ENCODE measurements at regions not wholly inside any gene's neighbourhood (a gene's known extent, or its start where the extent isn't known, plus 50 kb on each side); places are given as distances from the start of the nearest gene placed in this dataset.
A peak's percentile ranks its signal among the peaks of the same experiment; 100 is the strongest.
"Not testable (repeated sequence)": the region's sequence is repeated elsewhere in the genome, so short reads cannot be mapped to it uniquely, and the experiment has no call there.

DNA sequence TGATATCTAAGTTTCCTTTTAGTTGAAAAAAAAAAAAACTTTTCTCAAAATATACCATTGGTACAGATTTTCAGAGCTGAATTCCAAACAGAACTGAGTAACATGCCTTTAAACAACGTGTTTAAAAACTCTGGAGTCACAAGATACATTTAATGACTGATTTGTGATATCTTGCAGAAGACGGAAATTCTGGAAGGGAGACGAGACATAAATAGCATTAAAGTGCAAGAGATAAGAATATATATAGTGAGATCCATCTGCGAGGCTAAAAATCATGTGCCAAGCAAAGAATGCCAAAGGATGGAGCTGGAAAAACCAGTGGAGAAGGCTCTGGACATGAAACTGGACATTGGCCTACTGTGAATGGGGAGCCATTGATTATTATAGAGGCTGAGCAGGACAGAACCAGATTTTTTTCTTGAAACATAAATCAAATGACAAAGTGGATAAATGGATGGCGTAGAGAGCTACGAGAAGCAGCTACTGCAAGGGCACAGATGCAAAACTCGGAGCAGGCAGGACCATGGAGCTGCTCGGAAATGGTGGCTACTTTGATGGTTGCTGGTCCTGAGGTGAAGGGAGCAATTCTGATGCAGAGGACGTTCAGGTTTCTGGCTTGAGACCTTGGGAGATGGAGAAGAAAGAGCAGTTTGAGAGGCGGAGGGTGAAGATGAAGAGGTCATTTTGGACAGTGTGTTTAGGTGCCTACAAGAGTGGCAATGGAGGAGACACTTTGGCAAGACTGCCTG lies 88.8 kb downstream of the CPN2 start:
- Mint-ChIP-seq H3K27me3 (peaks cover 45% of the 10 kb centered on the region), H3K9me3 (peaks cover 1% of the 10 kb centered on the region)
- CTCF ChIA-PET: no interaction called here

DNA sequence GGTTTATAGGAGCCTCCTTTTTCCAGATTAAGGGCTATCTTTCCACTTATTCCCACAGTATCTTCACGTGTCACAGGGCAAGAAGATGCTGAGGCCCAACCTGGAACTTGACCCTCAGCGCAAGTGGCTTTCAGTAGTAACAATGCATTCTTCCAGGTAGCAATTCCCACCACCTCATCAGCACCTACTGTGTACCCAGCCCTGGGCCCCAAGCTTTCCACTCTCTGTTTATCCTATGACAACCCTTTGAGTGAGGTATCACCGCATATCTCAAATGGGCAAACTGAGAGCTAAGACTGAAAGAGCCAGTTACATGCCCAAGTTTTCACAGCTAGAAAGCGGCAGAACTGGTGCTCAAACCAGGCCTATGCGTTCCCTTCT lies 88.2 kb downstream of the CPN2 start:
- CTCF ChIA-PET: no interaction called here
- Mint-ChIP-seq H3K36me3 (no peaks in the 10 kb centered on the region), H3K4me3 (no peak overlapping the region), H3K27ac (no peak overlapping the region), H3K27me3 (peaks cover 50% of the 10 kb centered on the region), H3K9me3 (no peaks in the 10 kb centered on the region), H3K4me1 (peaks cover 8% of the 10 kb centered on the region)
- DNase-seq: peak; percentile 16

More for the DNA sequence above, 88.8 kb downstream of the CPN2 start:
- no peak overlapping the region for H3K27ac Mint-ChIP-seq
- H3K4me1 Mint-ChIP-seq: peaks cover 8% of the 10 kb centered on the region
- H3K36me3 Mint-ChIP-seq: no peaks in the 10 kb centered on the region
- H3K4me3 Mint-ChIP-seq: no peak overlapping the region
- no peak for DNase-seq

DNA sequence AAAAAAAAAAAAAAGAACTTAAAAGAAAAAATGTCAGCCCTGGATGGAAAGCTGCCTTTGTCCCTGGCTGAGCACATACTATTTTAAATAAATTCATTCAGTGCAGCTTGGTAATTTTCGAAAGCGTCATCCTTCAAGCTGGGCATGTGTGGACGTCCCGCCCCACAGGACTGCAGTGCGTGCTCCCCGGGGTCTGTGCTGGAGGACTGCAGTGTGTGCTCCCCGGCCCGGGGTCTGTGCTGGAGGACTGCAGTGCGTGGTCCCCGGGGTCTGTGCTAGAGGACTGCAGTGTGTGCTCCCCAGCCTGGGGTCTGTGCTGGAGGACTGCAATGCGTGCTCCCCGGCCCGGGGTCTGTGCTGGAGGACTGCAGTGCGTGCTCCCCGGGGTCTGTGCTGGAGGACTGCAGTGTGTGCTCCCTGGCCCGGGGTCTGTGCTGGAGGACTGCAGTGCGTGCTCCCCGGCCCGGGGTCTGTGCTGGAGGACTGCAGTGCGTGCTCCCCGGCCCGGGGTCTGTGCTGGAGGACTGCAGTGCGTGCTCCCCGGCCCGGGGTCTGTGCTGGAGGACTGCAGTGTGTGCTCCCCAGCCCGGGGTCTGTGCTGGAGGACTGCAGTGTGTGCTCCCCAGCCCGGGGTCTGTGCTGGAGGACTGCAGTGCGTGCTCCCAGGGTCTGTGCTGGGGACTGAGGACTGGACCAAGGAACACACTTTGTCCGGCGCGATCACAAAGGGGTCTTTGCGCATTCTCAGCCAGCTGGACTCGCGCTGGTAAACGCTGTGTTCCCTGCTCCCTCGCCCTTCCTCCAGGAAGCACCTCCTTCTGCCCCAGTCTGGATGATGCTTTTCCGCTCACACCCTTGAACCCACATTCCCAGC lies 86.3 kb downstream of the CPN2 start:
- not testable (repeated sequence) for H3K36me3 Mint-ChIP-seq, H3K9me3 Mint-ChIP-seq, H3K4me3 Mint-ChIP-seq, H3K27ac Mint-ChIP-seq
- peaks cover 70% of the 10 kb centered on the region for H3K27me3 Mint-ChIP-seq
- H3K4me1 Mint-ChIP-seq: peaks cover 17% of the 10 kb centered on the region
- CTCF ChIA-PET: interaction anchor here (0.6 to 0.9 kb wide), 2 partner anchors 49 to 699 kb away, joined by 3 read pairs; no protein-coding TSS in a partner anchor
- peak; percentile 16 for DNase-seq

DNA sequence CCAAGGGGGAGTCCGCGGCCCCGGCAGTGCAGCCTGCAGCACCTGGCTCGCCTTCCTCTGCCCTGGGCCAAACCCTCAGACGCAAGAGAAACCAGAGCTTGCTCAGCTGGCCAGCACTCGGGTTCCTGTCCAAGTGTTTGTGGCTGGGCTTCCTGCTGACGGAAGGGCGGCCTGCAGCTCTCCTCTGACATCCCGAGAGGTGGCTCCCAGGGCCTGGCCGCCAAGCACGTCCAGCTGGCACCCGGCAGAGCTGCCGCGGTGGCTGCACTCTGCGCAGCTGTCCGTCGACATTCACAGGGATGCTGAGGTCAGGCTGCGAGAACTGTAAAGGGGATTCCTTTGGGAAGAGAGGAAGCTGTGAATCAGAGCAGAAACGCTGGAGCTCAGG lies 85.6 kb downstream of the CPN2 start:
- no peak overlapping the region for H3K27ac Mint-ChIP-seq
- CTCF ChIA-PET: interaction anchor here (0.9 kb wide), 1 partner anchor 50 kb away, joined by 3 read pairs; no protein-coding TSS in a partner anchor
- no peaks in the 10 kb centered on the region for H3K9me3 Mint-ChIP-seq
- H3K36me3 Mint-ChIP-seq: no peaks in the 10 kb centered on the region
- no peak overlapping the region for H3K4me3 Mint-ChIP-seq
- H3K4me1 Mint-ChIP-seq: peaks cover 22% of the 10 kb centered on the region
- peaks cover 73% of the 10 kb centered on the region for H3K27me3 Mint-ChIP-seq
- no peak for DNase-seq

DNA sequence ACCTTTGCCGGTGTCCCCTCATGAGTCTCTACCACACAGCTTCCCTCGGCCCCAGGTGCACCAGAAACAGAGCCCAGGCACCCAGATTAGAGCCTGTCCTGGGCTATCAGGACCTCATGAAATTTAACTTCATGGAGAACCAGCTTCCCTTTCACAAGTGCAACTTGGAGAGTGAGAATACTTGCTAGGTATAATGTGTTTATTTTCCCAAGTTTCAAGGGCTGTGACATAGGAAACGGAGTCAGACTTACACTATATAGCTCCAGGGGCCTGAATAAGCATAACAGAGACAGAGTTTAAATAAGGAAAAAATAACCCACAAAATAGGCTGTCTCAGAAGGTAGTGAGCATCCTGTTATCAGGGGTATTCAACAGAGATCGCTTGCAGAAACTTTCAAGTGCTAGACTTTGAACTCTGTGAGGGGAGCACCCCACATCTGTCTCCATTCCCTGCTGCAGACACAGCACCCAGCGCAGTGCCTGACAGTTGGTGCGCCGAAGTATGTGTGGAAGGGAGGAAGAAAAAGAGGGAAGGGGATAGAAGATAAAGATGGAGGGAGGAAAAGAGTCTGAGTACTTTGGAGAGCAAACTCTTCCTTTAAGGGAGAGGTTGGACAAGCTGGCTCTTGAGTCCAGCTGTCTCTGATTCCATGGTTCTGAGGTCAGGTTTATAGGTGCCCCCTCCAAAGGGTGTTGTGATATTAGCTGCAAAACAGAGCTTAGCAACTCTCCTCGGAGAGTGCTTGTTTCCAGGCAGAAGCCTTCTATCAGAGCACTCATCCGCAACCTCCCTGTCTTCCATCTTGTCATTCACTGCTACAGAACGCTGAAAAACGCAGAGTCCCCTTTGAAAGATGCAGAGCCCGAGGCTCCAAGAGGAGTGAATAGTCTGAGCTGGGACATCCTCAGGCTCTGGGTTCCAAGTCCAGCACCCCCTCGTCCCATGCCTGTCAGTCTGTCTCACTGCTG lies 84.8 kb downstream of the CPN2 start:
- Mint-ChIP-seq H3K27ac (no peak overlapping the region), H3K36me3 (no peaks in the 10 kb centered on the region), H3K4me1 (peaks cover 23% of the 10 kb centered on the region), H3K4me3 (no peak overlapping the region), H3K27me3 (peaks cover 77% of the 10 kb centered on the region), H3K9me3 (no peaks in the 10 kb centered on the region)
- CTCF ChIA-PET: interaction anchor here (1.4 kb wide), 1 partner anchor 11 kb away, joined by 3 read pairs; no protein-coding TSS in a partner anchor
- peak; percentile 20 for DNase-seq

GRCh38 chr3:194267744-194268653 lies 83.1 kb downstream of the CPN2 start:
- peaks cover 23% of the 10 kb centered on the region for H3K4me1 Mint-ChIP-seq
- no peak overlapping the region for H3K27ac Mint-ChIP-seq
- H3K4me3 Mint-ChIP-seq: no peak overlapping the region
- CTCF ChIA-PET: interaction anchor here (1.4 kb wide), 1 partner anchor 10 kb away, joined by 3 read pairs; no protein-coding TSS in a partner anchor
- H3K36me3 Mint-ChIP-seq: no peaks in the 10 kb centered on the region
- DNase-seq: peak; percentile 5
- H3K9me3 Mint-ChIP-seq: no peaks in the 10 kb centered on the region
- H3K27me3 Mint-ChIP-seq: peaks cover 66% of the 10 kb centered on the region

DNA sequence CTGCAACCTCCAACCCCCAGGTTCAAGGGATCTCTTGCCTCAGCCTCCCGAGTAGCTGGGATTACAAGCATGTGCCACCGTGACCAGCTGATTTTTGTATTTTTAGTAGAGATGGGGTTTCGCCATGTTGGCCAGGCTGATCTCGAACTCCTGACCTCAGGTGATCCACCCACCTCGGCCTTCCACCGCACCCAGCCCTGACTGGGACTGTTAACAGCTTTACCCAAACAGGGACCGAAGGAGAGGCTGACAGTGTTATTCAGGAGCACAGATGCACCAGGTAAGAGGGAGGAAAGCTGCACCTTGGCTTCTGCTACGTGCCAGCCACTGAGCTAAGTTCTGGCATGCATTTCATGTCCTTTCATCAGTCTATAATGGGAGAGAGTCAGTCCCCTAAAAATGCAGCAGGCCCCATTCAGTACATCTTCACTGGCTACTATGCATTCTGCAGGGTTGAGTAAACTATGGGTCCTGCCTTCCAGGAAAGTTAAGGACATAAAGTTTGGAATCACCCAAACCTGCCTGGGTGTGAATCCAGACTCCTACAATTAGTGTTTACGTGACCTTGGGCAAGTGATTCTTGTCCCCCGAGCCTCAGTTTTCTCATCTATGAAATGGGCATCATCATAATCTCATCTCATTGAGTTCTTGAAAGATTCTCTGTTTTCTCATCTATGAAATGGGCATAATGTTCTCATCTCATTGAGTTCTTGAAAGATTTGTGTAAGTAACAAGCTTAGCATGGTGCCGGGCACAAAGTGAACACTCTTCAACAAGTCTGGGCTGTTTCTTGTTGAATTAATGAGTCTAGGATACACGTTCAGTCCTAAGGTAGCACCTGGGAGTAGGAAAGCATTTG lies 82.2 kb downstream of the CPN2 start:
- peak; percentile 6 for DNase-seq
- Mint-ChIP-seq H3K4me1 (peaks cover 23% of the 10 kb centered on the region), H3K27me3 (peaks cover 66% of the 10 kb centered on the region), H3K27ac (no peak overlapping the region), H3K9me3 (no peaks in the 10 kb centered on the region), H3K36me3 (no peaks in the 10 kb centered on the region), H3K4me3 (no peak overlapping the region)
- CTCF ChIA-PET: no interaction called here

DNA sequence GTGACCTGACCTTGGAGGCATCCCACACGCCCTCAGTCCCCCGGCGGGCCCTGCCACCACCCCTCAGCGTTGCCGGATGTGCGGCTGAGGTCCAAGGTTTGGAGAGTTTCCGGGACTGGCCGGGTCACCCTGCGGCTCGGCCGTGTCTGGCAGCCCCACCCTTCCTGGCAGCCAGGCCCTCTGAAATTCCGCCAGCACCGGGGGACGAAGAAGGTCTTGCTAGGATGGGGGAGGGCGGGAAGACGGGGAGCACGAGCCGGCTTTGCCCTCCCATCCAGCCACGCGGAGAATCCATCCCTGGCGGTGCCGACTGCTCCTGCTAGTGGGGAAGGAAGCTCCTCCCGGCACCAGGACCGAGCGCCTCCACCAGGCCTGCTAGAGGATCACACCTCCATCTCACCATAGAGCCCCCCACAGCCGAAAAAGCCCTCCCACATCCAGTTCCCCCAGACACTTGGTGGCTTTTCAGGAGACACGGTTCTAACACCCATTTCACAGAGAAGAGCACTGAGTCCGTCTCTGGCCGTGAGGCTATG lies 81.5 kb downstream of the CPN2 start:
- H3K36me3 Mint-ChIP-seq: no peaks in the 10 kb centered on the region
- CTCF ChIA-PET: no interaction called here
- DNase-seq: peak; percentile 25

DNA sequence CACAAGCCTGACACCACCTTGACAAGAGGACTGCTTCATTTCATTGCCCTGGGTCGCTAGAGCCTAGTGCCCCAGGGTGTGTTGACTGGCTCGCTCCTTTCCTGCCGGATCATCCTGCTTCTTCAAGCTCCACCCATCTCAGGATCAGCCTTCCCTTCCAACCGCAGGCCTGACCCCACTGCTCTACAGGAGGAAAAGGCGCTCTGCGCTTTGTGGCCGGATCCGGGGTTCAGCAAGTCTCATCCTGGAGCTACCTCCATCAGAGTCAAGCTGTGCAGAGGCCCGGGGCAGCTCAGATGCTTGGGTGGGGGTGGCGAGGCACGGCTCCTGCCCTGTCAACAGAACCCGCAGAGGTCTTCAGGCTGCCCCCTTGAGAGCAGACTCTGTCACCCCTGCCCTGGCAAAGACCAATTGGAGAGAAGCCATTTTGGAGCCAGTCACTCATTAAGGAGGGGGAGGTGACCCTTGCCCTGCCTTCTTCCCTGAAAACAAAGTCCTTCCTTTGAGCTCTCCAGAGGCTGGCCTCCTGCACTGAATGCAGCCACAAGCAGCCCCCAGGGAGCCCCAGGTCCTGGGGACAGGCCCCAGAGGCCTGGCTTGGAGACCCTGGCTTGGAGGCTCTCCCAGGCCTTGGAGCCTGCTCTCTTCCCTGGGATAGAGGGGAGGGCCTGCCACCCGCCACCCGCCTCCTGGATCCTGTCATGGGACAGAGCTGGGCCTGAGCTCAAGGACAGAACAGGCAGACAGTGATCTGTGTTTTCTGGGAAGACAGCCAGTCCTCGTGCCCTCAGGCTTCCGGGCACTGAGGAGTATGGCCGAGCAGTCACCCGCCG lies 80.3 kb downstream of the CPN2 start:
- CTCF ChIA-PET: interaction anchor here (1.2 kb wide), 1 partner anchor 45 kb away, joined by 3 read pairs; no protein-coding TSS in a partner anchor
- H3K27ac Mint-ChIP-seq: no peak overlapping the region
- H3K4me3 Mint-ChIP-seq: no peak overlapping the region
- DNase-seq: peak; percentile 17
- peaks cover 28% of the 10 kb centered on the region for H3K4me1 Mint-ChIP-seq
- H3K9me3 Mint-ChIP-seq: peaks cover 3% of the 10 kb centered on the region
- H3K27me3 Mint-ChIP-seq: peaks cover 71% of the 10 kb centered on the region
- H3K36me3 Mint-ChIP-seq: no peaks in the 10 kb centered on the region

More for the DNA sequence above, 81.5 kb downstream of the CPN2 start:
- Mint-ChIP-seq H3K4me3 (no peak overlapping the region), H3K27me3 (peaks cover 72% of the 10 kb centered on the region), H3K4me1 (peaks cover 23% of the 10 kb centered on the region), H3K27ac (no peak overlapping the region), H3K9me3 (no peaks in the 10 kb centered on the region)

DNA sequence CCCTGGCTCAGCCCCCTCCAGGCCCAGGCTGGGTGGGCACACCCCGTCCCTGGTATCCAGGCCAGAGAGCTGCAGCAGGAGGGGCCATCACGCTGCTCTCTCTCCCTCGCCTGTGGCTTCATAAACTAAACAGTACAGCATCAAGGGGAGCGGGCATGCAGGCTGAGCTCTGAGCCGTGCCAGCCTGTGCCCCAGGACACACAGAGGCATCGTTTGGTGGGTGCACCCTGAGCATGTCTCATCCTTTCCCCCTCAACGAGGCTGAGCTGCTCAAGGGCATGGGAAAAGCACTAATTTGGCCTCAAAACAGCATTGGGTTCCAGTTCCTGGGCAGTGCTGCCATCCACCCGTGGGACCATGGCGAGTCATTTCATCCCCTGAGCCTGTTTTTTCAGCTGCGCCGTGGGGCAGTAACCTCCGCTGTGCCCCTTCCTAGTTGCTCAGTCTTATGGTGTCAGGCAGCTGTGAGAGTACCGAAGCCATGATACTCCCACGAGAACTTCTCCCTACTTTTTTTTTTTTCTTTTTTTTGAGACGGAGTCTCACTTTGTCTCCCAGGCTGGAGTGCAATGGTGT lies 79.6 kb downstream of the CPN2 start:
- no peak overlapping the region for H3K27ac Mint-ChIP-seq
- H3K27me3 Mint-ChIP-seq: peaks cover 68% of the 10 kb centered on the region
- peaks cover 27% of the 10 kb centered on the region for H3K4me1 Mint-ChIP-seq
- H3K4me3 Mint-ChIP-seq: no peak overlapping the region
- peaks cover 3% of the 10 kb centered on the region for H3K9me3 Mint-ChIP-seq
- CTCF ChIA-PET: interaction anchor here (1.2 kb wide), 1 partner anchor 44 kb away, joined by 3 read pairs; no protein-coding TSS in a partner anchor
- no peak for DNase-seq
- no peaks in the 10 kb centered on the region for H3K36me3 Mint-ChIP-seq

DNA sequence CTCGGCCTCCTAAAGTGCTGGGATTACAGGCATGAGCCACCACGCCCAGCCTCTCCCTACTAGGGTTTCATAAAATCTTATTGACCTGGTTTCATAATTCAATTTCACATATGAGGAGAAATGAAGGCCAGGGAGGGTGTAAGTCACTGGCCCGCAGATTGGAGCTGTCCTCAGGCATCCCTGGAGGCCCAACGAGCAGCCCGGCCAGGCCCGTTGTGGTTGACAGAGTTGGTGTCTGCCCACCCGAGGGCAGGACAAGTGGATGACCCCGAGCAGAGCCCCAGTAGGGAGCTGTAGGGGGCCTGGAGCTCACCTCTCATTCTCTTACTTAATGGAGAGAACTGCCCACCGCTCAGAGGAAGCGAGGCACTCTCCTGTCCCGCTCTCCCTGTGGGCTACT lies 78.9 kb downstream of the CPN2 start:
- no peak overlapping the region for H3K27ac Mint-ChIP-seq
- no peak for DNase-seq
- no peak overlapping the region for H3K4me3 Mint-ChIP-seq
- CTCF ChIA-PET: interaction anchor here (1.2 kb wide), 1 partner anchor 44 kb away, joined by 3 read pairs; no protein-coding TSS in a partner anchor
- H3K27me3 Mint-ChIP-seq: peaks cover 69% of the 10 kb centered on the region
- H3K9me3 Mint-ChIP-seq: peaks cover 3% of the 10 kb centered on the region
- H3K4me1 Mint-ChIP-seq: peaks cover 27% of the 10 kb centered on the region
- no peaks in the 10 kb centered on the region for H3K36me3 Mint-ChIP-seq

Data from activated naive CD4-positive, alpha-beta T cell treated with anti-CD3 and anti-CD28 coated beads, Interleukin-2, amount 10 ng/mL, durations not matched to agents 7 days and 5 days (primary cell).